Astrocyte (in vitro differentiated cells and primary cell): ENCODE measurements at regions not wholly inside any gene's neighbourhood (a gene's known extent, or its start where the extent isn't known, plus 50 kb on each side); places are given as distances from the start of the nearest gene placed in this dataset.

Source experiments
- DNase-seq: peaks from one replicate; pipeline ENCODE4 v3.0.0-alpha.2; 2010; ENCODE audit warnings: low read depth
- FAIRE-seq: peaks from 2 replicates; lab custom pipeline; 2011; peaks lifted over from hg19 to GRCh38; lab: Jason Lieb, UNC
- H2AFZ ChIP-seq: 2 replicates; pipeline ENCODE4 v1.6.0; 2012; ENCODE audit warnings: low read depth, low read length, inconsistent platforms
- H3K27ac ChIP-seq: 2 replicates; pipeline ENCODE4 v1.5.1; 2011; ENCODE audit warnings: low read depth, low read length, inconsistent platforms
- H3K27me3 ChIP-seq: 2 replicates; pipeline ENCODE4 v1.6.0; 2011; ENCODE audit warnings: low read length, inconsistent platforms; ENCODE audit not compliant: insufficient read depth
- H3K36me3 ChIP-seq: 2 replicates; pipeline ENCODE4 v1.5.1; 2011; ENCODE audit warnings: low read length, inconsistent platforms; ENCODE audit not compliant: insufficient read depth
- H3K4me1 ChIP-seq: 2 replicates; pipeline ENCODE4 v1.5.1; 2011; ENCODE audit warnings: low read length, inconsistent platforms; ENCODE audit not compliant: insufficient read depth
- H3K4me2 ChIP-seq: 2 replicates; pipeline ENCODE4 v1.6.0; 2012; ENCODE audit warnings: low read length, inconsistent platforms
- H3K4me3 ChIP-seq: 2 replicates; pipeline ENCODE4 v1.5.1; 2011; ENCODE audit warnings: low read depth, mild to moderate bottlenecking, low read length, inconsistent platforms; ENCODE audit not compliant: insufficient read depth
- H3K79me2 ChIP-seq: 2 replicates; pipeline ENCODE4 v1.6.0; 2012; ENCODE audit warnings: mild to moderate bottlenecking, low read length, inconsistent platforms; ENCODE audit not compliant: insufficient read depth
- H3K9ac ChIP-seq: 2 replicates; pipeline ENCODE4 v1.6.0; 2012; ENCODE audit warnings: mild to moderate bottlenecking, low read length, inconsistent platforms
- H3K9me3 ChIP-seq: 2 replicates; pipeline ENCODE4 v1.5.1; 2012; ENCODE audit warnings: low read depth, mild to moderate bottlenecking, low read length, inconsistent platforms; ENCODE audit not compliant: insufficient read depth
- H4K20me1 ChIP-seq: 2 replicates; pipeline ENCODE4 v1.6.0; 2012; ENCODE audit warnings: low read length, inconsistent platforms; ENCODE audit not compliant: insufficient read depth
- H3K27ac Mint-ChIP-seq: one replicate; pipeline ENCODE4 v1.8.0; 2021; ENCODE audit warnings: mild to moderate bottlenecking, mixed read lengths; ENCODE audit not compliant: unreplicated experiment
- H3K27me3 Mint-ChIP-seq: one replicate; pipeline ENCODE4 v1.8.0; 2021; ENCODE audit warnings: low read depth, mixed read lengths; ENCODE audit not compliant: unreplicated experiment
- H3K36me3 Mint-ChIP-seq: one replicate; pipeline ENCODE4 v1.8.0; 2021; ENCODE audit warnings: low read depth, mixed read lengths; ENCODE audit not compliant: unreplicated experiment
- H3K4me1 Mint-ChIP-seq: one replicate; pipeline ENCODE4 v1.8.0; 2021; ENCODE audit warnings: low read depth, mixed read lengths; ENCODE audit not compliant: unreplicated experiment
- H3K4me3 Mint-ChIP-seq: one replicate; pipeline ENCODE4 v1.8.0; 2021; ENCODE audit warnings: mild to moderate bottlenecking, moderate library complexity, mixed read lengths; ENCODE audit not compliant: unreplicated experiment
- H3K9me3 Mint-ChIP-seq: one replicate; pipeline ENCODE4 v1.8.0; 2021; ENCODE audit warnings: mild to moderate bottlenecking, mixed read lengths; ENCODE audit not compliant: unreplicated experiment
- CTCF ChIP-seq: IDR thresholded peaks from 2 replicates; pipeline ENCODE4 v1.5.1; 2011; ENCODE audit warnings: low read depth, mild to moderate bottlenecking, inconsistent platforms, low read length, moderate library complexity; ENCODE audit not compliant: insufficient read depth
- EZH2 ChIP-seq: IDR thresholded peaks from 2 replicates; pipeline ENCODE4 v1.6.1; 2012; ENCODE audit warnings: mild to moderate bottlenecking, low read length, inconsistent platforms; ENCODE audit not compliant: insufficient read depth

GRCh38 chr5:73381590-73382400 is 66.8 kb downstream of the FOXD1 start:
- Histone ChIP-seq H3K36me3 (no peaks in the 10 kb centered on the region), H3K9me3 (peaks cover 12% of the 10 kb centered on the region), H3K27ac (no peak overlapping the region), H3K9ac (no peak overlapping the region), H4K20me1 (no peaks in the 10 kb centered on the region), H2AFZ (peak overlapping the region; percentile 28), H3K4me1 (peaks cover 7% of the 10 kb centered on the region), H3K27me3 (no peaks in the 10 kb centered on the region), H3K79me2 (no peaks in the 10 kb centered on the region), H3K4me3 (no peak overlapping the region), H3K4me2 (no peak overlapping the region)
- Mint-ChIP-seq H3K9me3 (peaks cover 45% of the 10 kb centered on the region), H3K4me1 (peaks cover 6% of the 10 kb centered on the region), H3K27me3 (peaks cover 46% of the 10 kb centered on the region), H3K27ac (no peak overlapping the region), H3K4me3 (no peak overlapping the region), H3K36me3 (peaks cover 5% of the 10 kb centered on the region)
- DNase-seq (no peak), FAIRE-seq (no peak)
- no peak for TF ChIP-seq CTCF
- TF ChIP-seq EZH2 = peak; percentile 5

GRCh38 chr5:73380710-73381589 is 67.6 kb downstream of the FOXD1 start:
- DNase-seq = no peak
- peaks cover 46% of the 10 kb centered on the region for H3K27me3 Mint-ChIP-seq

More at GRCh38 chr5:73380710-73381589, 67.6 kb downstream of the FOXD1 start:
- Histone ChIP-seq H3K79me2 (no peaks in the 10 kb centered on the region), H3K4me1 (peaks cover 15% of the 10 kb centered on the region), H3K4me2 (no peak overlapping the region), H3K27ac (no peak overlapping the region), H3K36me3 (no peaks in the 10 kb centered on the region), H3K9me3 (peaks cover 12% of the 10 kb centered on the region), H2AFZ (no peak overlapping the region), H4K20me1 (no peaks in the 10 kb centered on the region), H3K27me3 (no peaks in the 10 kb centered on the region), H3K9ac (no peak overlapping the region), H3K4me3 (no peak overlapping the region)
- H3K4me1 Mint-ChIP-seq = peaks cover 12% of the 10 kb centered on the region
- no peak overlapping the region for H3K4me3 Mint-ChIP-seq
- FAIRE-seq = no peak
- H3K27ac Mint-ChIP-seq = peak overlapping the region; percentile 41
- H3K9me3 Mint-ChIP-seq = peaks cover 42% of the 10 kb centered on the region
- TF ChIP-seq EZH2 (peak; percentile 8), CTCF (no peak)
- peaks cover 5% of the 10 kb centered on the region for H3K36me3 Mint-ChIP-seq
